ENCODE measurements at regions not wholly inside any gene's neighbourhood (a gene's known extent, or its start where the extent isn't known, plus 50 kb on each side); places are given as distances from the start of the nearest gene placed in this dataset.
A peak's percentile ranks its signal among the peaks of the same experiment; 100 is the strongest.
"Not testable (repeated sequence)": the region's sequence is repeated elsewhere in the genome, so short reads cannot be mapped to it uniquely, and the experiment has no call there.

DNA sequence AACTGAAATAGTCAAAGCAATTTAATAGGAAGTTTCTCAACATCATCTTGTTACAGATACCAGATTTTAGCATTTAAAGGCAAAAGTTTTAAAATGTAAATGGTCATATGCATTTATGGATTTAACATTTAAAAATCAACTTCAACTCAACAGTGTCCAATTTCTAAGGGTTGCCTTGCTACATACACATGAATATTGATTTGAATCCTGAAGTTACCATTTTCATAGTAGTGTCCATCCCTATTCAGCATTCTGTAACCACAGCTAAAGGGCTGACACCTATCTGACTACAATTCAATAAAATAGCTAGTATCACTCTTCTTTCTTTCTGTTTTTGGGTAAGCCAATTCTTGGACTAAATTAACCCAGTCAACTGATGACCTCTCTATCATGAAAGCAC, 164.0 kb upstream of the CFAP20DC start:
- DNase-seq (ENCODE audit: low spot score) = no peak

DNA sequence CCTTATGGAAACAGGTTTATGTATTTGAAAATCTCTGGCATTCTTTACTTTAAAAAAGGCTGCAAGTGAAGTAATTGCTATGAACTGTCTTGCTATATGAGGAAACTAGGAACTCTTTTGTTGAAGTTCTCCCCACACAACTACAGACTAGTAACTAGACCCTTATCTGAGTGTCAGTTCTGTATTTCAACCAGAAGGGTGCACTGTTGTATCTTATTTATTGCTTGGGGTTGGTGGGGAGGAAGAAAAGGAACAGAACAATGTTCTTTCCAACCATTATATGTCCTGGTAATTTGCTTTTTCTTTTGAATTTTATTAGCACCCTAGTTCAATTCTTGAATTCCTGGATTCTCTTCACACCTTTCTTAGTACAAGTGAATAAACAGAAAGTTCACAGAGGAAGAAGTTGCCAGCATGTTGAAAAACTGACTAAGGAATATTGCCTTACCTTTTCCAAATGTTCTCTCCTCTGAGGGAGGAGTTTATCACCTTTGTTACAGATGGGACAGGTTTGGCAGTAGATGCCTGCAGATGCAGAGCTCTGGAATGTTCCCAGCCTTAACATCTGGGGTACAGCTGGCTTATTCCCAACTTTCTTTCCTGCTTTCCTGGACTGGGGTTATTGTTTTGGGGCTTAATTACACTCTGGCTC, 162.4 kb upstream of the CFAP20DC start:
- DNase-seq (ENCODE audit: low spot score) = peak; percentile 17

DNA sequence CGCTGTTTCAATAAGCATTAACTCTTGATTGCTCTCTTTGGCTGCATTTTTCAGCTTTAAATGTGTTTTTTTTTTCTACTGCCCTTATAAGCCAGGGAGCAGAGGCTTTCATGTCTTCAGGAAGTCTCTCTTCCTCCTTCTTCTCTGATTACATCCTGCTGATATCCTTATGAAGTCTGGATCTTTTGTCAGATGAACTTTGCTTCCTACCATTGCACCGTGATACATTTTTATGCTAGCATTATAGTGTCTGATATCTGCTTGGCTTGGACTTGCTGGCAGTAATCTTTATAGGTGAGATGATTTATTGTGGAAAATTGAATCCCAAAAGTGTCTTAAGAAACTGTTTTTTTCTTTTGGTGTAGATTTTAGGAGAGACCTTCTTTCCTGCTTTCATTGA, 160.4 kb upstream of the CFAP20DC start:
- no peak for DNase-seq (ENCODE audit: low spot score)

DNA sequence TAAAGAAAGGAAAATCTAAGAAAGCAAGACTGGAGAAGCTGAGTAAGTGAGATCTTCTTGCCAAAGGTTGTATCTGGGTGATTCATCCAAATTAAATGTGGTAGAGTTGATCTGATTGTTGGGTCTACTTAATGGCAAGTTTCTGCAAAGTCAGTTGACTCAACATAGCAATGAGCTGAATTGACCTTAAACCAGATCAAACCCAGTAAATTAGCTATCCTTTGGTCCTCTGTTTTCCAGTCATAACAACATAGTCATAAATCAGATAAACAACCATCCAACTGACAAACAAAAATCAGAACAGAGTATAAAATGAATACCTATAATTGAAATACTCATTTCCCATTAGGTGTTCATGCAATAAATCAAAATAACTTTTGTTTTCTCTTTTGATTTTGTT, 142.6 kb upstream of the CFAP20DC start:
- DNase-seq (ENCODE audit: low spot score) = no peak

DNA sequence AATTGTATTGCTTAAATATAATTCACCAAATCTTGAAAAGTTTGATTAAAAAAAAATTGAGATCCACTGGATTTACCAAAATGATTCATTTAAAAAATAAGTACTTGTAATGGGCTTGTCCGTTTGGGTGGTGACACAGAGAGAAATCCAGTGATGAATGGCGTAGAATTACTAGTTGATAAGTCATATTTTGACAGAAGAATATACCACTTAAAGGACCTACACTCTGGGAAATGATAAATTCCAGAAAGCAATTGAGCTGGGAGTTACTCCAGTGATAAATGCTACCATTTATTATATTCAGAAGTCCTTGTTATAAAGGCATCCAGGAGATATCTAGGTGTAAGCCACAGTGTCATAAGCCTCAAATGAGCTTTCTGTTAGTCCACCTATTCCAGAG, 141.8 kb upstream of the CFAP20DC start:
- DNase-seq (ENCODE audit: low spot score) = no peak

DNA sequence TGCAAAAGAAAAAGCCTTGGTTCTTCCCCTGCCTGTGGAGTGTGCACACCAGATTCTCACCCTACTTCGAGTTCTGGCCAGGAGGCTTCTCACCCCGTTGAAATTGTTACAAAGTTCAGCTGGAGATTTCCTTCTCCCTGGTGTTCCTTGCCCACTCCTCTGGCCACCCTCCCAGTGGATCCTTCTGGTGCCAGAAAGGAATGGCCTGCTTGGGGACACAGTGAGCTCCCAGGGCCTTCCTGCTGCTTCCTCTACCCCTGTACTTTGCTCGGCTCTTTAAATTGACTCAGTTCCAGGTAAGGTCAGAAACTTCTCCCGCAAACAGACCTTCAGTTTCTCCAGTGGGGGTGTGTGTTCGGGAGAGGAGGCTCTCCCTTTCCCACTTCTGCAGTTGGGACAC, 140.1 kb upstream of the CFAP20DC start:
- DNase-seq (ENCODE audit: low spot score) = peak; percentile 1

DNA sequence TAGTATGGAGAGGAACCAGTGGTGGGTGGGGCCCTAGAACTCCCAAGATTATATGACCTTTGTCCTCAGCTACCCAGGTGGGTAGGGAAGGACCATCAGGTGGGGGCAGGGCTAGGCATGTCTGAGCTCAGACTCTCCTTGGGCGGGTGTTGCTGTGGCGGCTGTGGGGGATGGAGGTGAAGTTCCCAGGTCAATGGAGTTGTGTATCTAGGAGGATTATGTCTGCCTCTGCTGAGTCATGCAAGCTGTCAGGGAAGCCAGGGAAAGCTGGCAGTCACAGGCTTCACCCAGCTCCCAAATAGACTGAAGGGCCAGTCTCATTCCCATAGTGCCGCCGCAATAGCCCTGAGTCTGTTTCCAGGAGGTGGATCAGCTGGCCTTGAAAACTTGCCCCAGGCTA, 139.7 kb upstream of the CFAP20DC start:
- DNase-seq (ENCODE audit: low spot score) = peak; percentile 14

DNA sequence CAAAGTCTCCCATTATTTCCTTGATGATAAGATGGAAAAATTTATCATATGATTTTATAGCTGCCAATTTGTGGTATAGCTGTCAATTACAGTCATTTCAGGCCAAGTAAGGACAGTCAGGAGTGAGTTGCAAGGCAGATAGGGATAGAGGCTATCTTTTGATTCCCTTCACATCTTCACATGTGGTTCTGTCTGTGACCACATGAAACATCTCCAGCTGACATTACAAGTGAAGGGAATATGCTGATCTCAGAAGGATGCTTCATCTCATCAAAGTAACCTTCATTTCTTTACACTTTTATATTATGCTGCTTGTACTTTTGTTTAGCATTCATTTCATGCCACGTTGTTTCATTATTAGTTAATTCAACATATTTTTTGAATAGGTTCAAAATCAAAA, 136.9 kb upstream of the CFAP20DC start:
- DNase-seq (ENCODE audit: low spot score) = no peak

DNA sequence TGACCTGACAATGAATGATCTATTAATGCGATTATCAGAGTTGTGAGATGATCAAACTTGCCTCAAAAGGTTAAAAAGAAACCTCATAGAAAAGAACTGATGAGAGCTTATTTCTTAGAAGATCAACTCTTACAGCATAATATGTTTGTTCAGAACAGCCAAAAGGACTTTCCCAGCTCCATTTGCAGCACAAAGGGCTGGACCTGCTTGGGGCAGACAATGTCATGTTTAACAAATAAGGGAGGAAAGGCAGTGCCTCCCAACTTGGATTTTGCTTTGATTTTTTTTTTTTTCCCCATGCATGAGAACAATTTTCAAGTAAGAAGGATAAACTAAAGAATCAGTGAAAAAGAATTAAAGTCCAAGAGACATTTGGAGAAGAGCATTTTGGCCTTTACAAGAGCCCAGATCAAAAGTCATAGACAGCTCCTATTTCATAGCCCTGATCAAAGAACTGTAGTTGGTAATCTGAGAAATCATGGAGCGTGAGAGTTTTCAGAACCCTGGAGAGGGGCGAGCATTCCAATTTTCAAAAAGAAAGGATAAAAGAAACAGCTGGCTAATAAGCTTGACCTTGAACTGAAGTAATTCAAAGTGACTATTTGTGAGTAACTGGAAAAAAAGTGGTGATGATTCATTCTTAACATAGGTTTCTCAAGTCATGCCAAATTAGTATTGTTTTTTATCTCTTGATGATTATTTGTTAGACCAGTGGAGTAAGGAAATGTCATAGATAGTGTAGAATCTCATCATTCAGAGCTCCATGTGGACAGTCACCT, 136.0 kb upstream of the CFAP20DC start:
- no peak for DNase-seq (ENCODE audit: low spot score)

DNA sequence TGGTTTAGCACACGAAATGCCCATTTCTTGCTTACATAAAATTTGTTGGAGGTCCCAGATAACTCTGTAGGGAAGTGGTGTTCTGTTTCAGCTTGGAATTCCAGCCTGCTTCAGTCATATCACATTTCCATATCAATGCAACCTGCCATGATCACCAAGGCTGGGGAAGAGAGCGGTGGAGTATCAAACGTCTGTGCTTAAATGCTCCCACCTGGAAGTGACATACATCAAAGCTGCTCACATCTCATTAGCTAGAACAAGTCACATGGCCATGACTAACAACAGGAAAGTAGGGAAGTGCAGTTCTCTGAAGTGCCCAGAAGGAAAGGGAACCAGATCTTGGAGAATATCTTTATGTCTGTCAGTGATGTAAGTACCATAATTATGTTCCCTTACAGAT, 130.2 kb upstream of the CFAP20DC start:
- no peak for DNase-seq (ENCODE audit: low spot score)

DNA sequence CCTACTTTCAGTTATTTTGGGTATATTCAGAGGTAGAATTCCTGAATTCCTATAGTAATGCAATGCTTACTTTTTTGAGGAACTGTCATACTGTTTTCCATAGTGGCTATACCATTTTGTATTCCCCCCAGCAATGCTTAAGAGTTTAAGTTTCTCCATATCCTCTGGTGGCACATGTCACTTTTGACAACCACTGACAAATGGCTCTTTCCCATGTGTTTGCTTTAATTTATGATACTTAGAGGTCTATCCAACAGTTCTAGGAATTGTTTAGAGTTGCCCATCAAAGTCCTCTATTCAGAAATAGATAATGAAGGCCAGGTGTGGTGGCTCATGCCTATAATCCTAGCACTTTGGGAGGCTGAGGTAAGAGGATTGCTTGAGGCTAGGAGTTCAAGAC, 128.9 kb upstream of the CFAP20DC start:
- DNase-seq (ENCODE audit: low spot score) = no peak

DNA sequence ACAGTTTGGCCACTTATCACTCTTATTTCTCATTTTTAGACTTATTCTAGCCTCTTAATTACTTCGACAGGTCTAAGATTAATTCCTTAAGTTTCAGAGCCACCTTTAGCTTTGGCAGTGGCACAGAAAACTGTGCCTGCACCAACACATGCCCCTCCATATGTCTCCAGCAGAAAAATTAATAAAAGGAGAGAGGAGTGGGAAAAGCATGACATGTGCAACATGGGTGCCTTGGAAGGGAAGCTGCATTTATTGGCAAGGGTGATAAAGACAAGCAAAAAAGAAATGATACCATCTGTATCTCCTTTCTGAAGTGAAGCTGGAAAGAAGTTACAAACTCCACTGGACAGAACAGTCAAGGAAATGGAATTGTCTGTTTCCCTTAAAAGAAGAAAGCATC, 121.7 kb upstream of the CFAP20DC start:
- no peak for DNase-seq (ENCODE audit: low spot score)

DNA sequence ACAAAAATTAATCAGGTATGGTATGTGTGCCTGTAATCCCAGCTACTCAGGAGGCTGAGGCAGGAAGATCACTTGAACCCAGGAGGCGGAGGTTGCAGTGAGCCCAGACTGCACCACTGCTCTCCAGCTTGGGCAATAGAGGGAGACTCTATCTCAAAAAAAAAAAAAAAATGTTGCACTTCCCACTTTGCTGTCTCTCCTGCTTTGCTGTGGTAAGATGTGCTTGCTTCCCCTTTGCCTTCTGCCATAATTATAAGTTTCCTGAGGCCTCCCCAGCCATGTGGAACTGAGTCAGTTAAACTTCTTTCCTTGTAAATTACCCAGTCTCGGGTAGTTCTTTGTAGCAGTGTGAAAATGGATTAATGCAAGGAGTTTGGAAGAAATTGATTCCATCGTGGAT, 120.3 kb upstream of the CFAP20DC start:
- DNase-seq (ENCODE audit: low spot score) = not testable (repeated sequence)

DNA sequence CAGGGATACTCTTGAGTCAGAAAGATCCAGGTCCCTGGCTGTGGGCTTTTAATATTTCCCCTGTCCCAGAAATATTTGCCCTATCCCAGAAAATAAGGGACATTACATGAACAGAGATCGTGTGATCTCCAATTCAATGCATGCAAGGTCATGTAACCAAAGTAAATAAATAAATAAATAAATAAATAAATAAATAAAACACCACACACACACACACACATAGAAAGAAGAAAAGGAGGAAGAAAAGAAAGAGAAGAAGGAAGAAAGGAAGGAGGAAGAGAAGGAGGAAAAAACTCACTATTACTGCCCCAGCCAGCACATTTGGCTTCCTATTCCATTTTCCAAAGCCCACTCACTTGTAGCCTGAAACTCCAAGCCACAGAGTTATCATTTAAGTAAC, 117.9 kb upstream of the CFAP20DC start:
- DNase-seq (ENCODE audit: low spot score) = no peak

DNA sequence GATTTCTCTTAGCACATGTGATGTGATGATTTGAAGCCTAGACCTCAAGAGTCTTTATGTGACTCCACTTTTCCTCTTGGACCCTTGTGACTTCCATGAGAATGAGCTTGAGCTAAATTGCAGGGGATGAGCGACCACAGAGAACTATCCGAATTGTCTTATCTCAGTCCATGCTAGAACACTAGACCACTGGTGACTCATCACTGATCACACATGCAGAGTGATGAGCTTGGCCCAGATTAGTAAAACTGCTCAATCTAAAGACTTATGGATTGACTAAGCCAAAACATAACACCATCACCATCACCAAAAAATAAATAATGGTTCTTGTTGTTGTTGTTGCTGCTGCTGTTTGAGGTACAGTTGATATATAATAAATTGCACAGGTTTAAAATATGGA, 114.1 kb upstream of the CFAP20DC start:
- no peak for DNase-seq (ENCODE audit: low spot score)

DNA sequence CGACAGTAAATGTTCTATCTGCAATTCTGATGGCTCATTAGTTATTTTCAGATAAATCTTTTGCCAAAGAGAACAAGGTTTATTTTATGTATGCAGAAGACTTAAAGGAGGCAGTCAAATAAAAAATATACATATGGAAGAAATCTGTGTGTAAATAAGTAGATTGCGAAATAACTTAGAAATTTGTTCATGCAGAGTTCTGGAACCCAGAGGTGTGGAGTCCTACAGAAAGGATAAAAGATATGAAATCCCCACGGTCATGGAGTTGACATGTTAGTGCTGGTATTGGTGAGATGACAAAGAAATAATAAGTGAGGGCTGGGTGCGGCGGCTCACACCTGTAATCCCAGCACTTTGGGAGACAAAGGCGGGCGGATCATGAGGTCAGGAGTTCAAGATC, 111.2 kb upstream of the CFAP20DC start:
- no peak for DNase-seq (ENCODE audit: low spot score)

DNA sequence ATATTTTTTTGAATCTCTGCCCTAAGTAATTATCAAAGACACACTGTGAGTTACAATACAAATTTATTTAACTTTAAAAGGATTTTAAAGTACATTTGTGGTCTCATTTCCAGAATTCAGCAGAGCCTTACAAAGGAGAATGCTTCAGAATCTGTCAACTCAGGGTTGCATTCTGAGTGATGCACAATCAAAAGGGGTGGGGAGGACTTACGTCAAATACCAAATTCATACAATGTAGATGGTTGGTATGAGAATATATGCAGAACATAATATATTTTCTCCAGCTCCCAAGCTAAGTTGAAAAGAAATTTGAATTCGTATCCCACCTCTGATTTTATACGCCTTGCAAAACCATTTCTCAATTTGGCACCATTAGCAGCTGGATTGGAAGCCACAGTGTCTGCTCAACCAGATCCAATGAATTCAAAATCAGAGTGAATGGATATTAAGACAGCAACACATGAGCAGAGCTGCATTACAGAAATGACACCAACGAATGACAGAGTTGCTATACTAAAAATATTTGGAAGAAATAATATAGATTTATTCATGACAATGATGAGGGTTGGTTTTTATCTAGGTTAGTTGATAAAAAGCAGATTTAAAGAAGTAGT, 110.4 kb upstream of the CFAP20DC start:
- no peak for DNase-seq (ENCODE audit: low spot score)

DNA sequence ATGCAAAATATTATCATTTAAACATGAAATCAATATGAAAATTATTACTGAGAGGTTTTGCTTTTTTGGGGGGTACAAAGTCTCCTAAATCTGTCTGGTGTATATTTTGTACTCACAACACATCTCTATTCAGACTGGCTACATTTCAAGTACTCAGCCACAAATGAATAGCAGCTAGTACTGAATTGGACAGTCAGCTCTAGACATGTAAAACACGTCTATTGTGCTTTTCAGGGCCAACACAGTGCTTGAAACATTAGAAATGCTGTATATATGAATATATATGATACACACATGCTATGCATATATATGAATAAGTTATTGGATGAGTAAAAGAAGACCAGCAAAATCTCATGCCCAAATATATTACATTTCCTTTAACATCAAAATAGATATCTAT, 103.8 kb upstream of the CFAP20DC start:
- DNase-seq (ENCODE audit: low spot score) = no peak

DNA sequence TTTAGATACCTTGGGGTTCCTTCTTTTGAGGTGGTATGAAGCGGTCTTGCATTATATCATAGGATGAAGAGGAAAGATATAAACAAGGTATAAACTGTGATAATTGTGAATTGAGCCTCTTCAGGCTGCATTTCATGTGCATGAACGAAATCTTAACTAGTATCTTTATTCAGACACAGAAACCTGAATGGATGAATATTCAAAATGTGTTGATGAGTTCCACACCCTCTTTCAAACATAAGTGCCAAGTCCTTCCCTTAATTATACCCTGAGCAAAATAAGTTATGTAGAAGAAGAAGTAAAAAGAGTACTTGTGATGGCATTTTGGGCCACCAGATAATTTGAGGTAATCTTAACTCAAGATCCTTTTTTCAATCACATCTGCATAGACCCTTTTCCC, 103.1 kb upstream of the CFAP20DC start:
- DNase-seq (ENCODE audit: low spot score) = no peak

DNA sequence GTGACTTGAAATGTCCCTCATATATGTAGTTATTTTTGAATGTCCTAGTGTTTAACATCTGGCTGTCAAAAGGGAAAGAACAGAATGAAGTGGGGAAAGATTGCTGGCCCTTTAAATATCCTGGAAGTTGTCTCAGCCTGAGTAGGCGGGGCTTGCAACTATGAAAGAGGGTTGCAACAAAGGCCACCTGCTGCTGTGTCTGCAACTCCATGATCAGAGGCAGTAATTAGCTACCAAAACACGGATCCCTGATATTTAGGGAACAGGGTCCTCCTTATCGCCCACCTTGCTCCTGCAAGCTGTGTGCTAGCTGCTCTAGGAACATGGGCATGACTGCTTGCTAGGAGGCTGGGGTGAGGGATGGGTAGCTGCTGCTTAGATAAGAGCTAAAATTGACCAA, 100.2 kb upstream of the CFAP20DC start:
- DNase-seq (ENCODE audit: low spot score) = no peak

DNA sequence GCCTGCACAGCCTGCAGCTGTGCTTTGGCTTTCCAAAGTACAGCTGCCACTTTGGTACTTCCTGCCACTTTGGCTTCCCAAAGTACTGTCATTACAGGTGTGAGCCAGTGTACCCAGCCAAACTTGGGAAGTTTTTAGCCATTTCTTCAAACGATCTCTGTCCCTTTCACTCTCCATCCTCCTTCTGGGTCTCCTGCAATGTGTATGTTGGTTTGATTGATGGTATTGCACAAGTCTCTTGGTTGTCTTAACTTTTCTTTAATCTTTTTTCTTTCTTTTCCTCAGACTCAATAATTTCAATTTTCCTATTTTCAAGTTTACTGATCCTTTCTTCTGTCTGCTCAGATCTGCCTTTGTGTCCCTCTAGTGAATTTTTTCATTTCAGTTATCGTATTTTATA, 99.3 kb upstream of the CFAP20DC start:
- DNase-seq (ENCODE audit: low spot score) = no peak

DNA sequence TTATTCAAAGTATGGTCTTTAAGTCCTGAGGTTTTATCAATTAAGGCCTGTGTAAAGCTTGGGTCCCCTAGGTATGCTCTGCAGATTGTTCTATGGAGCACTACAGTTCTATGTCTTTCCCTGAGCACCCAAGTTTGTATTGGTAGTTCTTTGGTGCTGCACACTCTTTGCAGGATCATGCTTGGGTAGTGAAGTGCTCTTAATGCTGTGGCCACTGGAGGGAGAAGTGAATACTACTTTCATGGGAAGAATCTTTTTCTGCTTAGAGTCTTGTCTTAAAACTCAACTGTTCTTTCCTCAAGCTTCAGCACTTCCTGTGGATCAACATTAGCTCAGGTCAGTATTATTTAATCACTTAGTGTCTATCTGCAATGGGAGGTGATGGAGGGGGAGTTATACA, 93.6 kb upstream of the CFAP20DC start:
- DNase-seq (ENCODE audit: low spot score) = peak; percentile 4

DNA sequence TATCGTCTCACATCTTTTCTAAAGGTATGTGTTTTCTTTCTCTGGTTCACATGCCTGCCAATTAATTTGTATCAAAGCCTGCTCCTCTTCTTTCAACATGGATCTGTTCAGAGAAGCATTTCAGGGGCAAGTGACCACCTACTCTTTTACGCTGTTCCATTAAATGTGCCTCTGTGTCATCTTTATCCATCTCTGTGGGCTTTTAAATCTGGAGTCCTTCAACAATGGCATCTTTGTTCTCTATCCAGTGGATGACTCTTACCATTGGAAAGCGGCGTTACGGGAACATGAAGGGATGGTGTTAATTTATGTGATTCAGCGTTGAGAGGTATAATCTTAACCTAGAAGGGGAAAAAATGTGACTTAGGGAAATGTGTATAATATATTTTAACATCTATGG, 92.7 kb upstream of the CFAP20DC start:
- DNase-seq (ENCODE audit: low spot score) = no peak

Measured in HT-29 (cell line).